Endothelial cell of umbilical vein (primary cell): ENCODE measurements at regions not wholly inside any gene's neighbourhood (a gene's known extent, or its start where the extent isn't known, plus 50 kb on each side); places are given as distances from the start of the nearest gene placed in this dataset.

Experiments used
- CTCF ChIP-seq, 2 donors: IDR thresholded peaks; 1 replicate in 1 of 2; 2 replicates in 1 of 2; pipeline ENCODE4 v1.5.1; 2011; ENCODE audit warnings: low read length in 2 of 2, mild to moderate bottlenecking in 2 of 2, moderate library complexity in 2 of 2, control low read depth in 1 of 2, inconsistent platforms in 1 of 2, low read depth in 1 of 2; ENCODE audit not compliant: insufficient read depth in 1 of 2; ENCODE audit errors: extremely low read depth in 1 of 2
- EZH2 ChIP-seq: IDR thresholded peaks from 2 replicates; pipeline ENCODE4 v1.6.1; 2012; ENCODE audit warnings: borderline replicate concordance, low read depth, mild to moderate bottlenecking, moderate library complexity, low read length, inconsistent platforms; ENCODE audit not compliant: severe bottlenecking
- JUN ChIP-seq: IDR thresholded peaks from 2 replicates; pipeline ENCODE4 v1.6.1; 2011; ENCODE audit warnings: borderline replicate concordance, low read depth; ENCODE audit not compliant: insufficient read length, insufficient read depth
- MAX ChIP-seq: IDR thresholded peaks from 2 replicates; pipeline ENCODE4 v1.6.1; 2011; ENCODE audit not compliant: insufficient read depth, insufficient read length
- POLR2A ChIP-seq: IDR thresholded peaks from 2 replicates; pipeline ENCODE4 v1.6.1; 2012; ENCODE audit warnings: low read depth, mild to moderate bottlenecking, control low read depth, low read length
- POLR2AphosphoS5 ChIP-seq: IDR thresholded peaks from 2 replicates; pipeline ENCODE4 v1.6.1; 2012; ENCODE audit warnings: low read depth, mild to moderate bottlenecking, control low read depth, low read length, moderate library complexity; ENCODE audit not compliant: insufficient read depth

GRCh38 chr1:229141689-229142377, 129.1 kb upstream of the RAB4A start:
- TF ChIP-seq JUN = no peak
- no peak for TF ChIP-seq POLR2A
- TF ChIP-seq POLR2AphosphoS5 = no peak
- TF ChIP-seq CTCF (IDR thresholded peaks at IDR 0.05; ENCODE audit: extremely low read depth in 1 of 2, insufficient read depth in 1 of 2, low read depth in 1 of 2, low read length in 2 of 2) = no peak
- no peak for TF ChIP-seq EZH2
- no peak for TF ChIP-seq MAX
